ENCODE measurements at regions not wholly inside any gene's neighbourhood (a gene's known extent, or its start where the extent isn't known, plus 50 kb on each side); places are given as distances from the start of the nearest gene placed in this dataset.

DNA sequence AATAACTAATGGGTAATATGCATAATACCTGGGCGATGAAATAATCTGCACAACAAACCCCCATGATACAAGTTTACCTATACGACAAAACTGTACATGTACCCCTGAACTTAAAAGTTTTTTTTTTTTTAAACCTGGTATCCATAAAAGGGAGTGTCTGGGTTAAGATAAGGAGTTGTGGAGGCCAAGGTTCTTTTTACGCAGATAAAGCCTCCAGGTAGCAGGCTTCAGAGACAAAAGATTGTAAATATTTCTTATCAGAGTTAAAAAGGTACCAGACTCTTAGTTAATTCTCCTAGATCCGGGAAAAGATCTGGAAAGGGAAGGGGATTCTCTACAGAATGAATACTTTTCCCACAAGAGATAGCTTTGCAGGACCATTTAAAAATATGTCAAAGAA lies 259.4 kb upstream of the SSTR1 start:
- peaks cover 7% of the 10 kb centered on the region for H3K9me3 Mint-ChIP-seq (ENCODE audit: low read depth, unreplicated experiment)
- no peaks in the 10 kb centered on the region for H3K27me3 Mint-ChIP-seq (ENCODE audit: unreplicated experiment)
- TF ChIP-seq, protein P1, sequence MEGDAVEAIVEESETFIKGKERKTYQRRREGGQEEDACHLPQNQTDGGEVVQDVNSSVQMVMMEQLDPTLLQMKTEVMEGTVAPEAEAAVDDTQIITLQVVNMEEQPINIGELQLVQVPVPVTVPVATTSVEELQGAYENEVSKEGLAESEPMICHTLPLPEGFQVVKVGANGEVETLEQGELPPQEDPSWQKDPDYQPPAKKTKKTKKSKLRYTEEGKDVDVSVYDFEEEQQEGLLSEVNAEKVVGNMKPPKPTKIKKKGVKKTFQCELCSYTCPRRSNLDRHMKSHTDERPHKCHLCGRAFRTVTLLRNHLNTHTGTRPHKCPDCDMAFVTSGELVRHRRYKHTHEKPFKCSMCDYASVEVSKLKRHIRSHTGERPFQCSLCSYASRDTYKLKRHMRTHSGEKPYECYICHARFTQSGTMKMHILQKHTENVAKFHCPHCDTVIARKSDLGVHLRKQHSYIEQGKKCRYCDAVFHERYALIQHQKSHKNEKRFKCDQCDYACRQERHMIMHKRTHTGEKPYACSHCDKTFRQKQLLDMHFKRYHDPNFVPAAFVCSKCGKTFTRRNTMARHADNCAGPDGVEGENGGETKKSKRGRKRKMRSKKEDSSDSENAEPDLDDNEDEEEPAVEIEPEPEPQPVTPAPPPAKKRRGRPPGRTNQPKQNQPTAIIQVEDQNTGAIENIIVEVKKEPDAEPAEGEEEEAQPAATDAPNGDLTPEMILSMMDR (IDR thresholded peaks at IDR 0.05; ENCODE audit: unreplicated experiment), result no peak
- BruUV-seq (replicated peaks), result no TSS peak
- intact Hi-C loops (cut with micrococcal nuclease; ENCODE audit: unreplicated experiment), result no loop called here
- DNase-seq, result no peak
- H3K4me3 Mint-ChIP-seq (ENCODE audit: low read depth, unreplicated experiment), result no peak overlapping the region
- H3K27ac Mint-ChIP-seq (ENCODE audit: unreplicated experiment), result no peak overlapping the region
- H3K4me1 Mint-ChIP-seq (ENCODE audit: low read depth, unreplicated experiment), result no peaks in the 10 kb centered on the region
- H3K36me3 Mint-ChIP-seq (ENCODE audit: insufficient read depth, unreplicated experiment), result peaks cover 5% of the 10 kb centered on the region
- CTCF ChIA-PET, result no interaction called here

DNA sequence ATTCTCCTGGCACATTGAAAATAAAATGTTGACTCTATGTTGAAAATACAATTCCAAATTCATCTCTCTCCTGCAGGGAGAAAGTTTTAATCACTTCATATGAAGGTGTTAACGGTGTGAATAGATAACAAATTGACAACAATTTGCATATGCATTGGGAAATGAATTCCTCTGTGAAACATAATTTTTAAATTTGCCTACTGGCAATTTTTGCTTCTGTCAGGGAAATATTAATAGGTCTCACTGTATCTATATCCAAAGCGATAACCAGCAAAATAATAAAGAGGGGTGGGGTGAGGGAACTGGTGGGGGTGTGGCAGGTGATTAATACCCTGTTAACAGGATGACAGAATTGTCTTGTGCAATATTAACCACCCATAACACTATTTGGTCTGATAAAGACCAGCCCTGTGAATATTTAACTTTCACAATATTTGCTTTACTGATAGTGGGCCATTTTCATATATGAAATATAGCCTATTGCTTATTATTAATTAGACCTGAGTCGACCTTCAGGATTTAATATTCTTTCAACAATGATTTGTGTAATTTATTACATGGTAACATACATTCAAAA lies 239.0 kb upstream of the SSTR1 start:
- no peaks in the 10 kb centered on the region for H3K36me3 Mint-ChIP-seq (ENCODE audit: insufficient read depth, unreplicated experiment)
- TF ChIP-seq, protein P1 (IDR thresholded peaks at IDR 0.05; ENCODE audit: unreplicated experiment), result no peak
- no peak overlapping the region for H3K4me3 Mint-ChIP-seq (ENCODE audit: low read depth, unreplicated experiment)
- CTCF ChIA-PET, result interaction anchor here (0.7 kb wide), 1 partner anchor 690 kb away, joined by 3 read pairs; no protein-coding TSS in a partner anchor
- no peaks in the 10 kb centered on the region for H3K9me3 Mint-ChIP-seq (ENCODE audit: low read depth, unreplicated experiment)
- intact Hi-C loops (cut with micrococcal nuclease; ENCODE audit: unreplicated experiment), result no loop called here
- BruUV-seq (replicated peaks), result no TSS peak
- DNase-seq, result no peak
- H3K27me3 Mint-ChIP-seq (ENCODE audit: unreplicated experiment), result no peaks in the 10 kb centered on the region
- no peak overlapping the region for H3K27ac Mint-ChIP-seq (ENCODE audit: unreplicated experiment)
- no peaks in the 10 kb centered on the region for H3K4me1 Mint-ChIP-seq (ENCODE audit: low read depth, unreplicated experiment)

- Mint-ChIP-seq H3K27ac (ENCODE audit: unreplicated experiment) (no peak overlapping the region), H3K4me1 (ENCODE audit: low read depth, unreplicated experiment) (no peaks in the 10 kb centered on the region), H3K9me3 (ENCODE audit: low read depth, unreplicated experiment) (no peaks in the 10 kb centered on the region), H3K27me3 (ENCODE audit: unreplicated experiment) (no peaks in the 10 kb centered on the region), H3K36me3 (ENCODE audit: insufficient read depth, unreplicated experiment) (no peaks in the 10 kb centered on the region), H3K4me3 (ENCODE audit: low read depth, unreplicated experiment) (no peak overlapping the region)
- CTCF ChIA-PET, result interaction anchor here (0.7 kb wide), 1 partner anchor 690 kb away, joined by 3 read pairs; no protein-coding TSS in a partner anchor
- intact Hi-C loops (cut with micrococcal nuclease; ENCODE audit: unreplicated experiment), result no loop called here
- no TSS peak for BruUV-seq (replicated peaks)
- DNase-seq, result no peak
- TF ChIP-seq, protein P1 (IDR thresholded peaks at IDR 0.05; ENCODE audit: unreplicated experiment), result no peak
Measured at GRCh38 chr14:37969511-37969979, 238.2 kb upstream of the SSTR1 start.

DNA sequence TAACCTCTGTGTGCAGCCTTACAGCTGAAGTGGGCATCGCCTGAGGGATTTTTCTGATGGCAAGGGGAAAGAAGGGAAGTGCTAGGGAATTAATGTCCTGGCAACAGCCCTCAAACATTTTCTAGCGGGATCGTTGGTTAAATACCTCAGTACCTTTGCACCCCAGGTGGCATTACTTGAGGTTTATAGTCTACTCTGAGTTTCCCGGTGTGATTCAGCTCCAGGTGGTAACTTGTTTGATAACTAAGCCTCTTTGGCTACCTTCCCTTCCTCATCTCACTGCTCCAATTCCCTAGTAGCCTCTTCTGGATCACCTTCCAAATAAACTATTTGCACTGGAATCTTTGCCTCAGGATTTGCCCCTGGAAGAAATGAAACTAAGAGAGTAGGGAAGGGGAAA lies 237.0 kb upstream of the SSTR1 start:
- Mint-ChIP-seq H3K4me1 (ENCODE audit: low read depth, unreplicated experiment) (no peaks in the 10 kb centered on the region), H3K27me3 (ENCODE audit: unreplicated experiment) (no peaks in the 10 kb centered on the region), H3K4me3 (ENCODE audit: low read depth, unreplicated experiment) (no peak overlapping the region), H3K27ac (ENCODE audit: unreplicated experiment) (no peak overlapping the region), H3K9me3 (ENCODE audit: low read depth, unreplicated experiment) (no peaks in the 10 kb centered on the region), H3K36me3 (ENCODE audit: insufficient read depth, unreplicated experiment) (no peaks in the 10 kb centered on the region)
- TF ChIP-seq, protein P1 (IDR thresholded peaks at IDR 0.05; ENCODE audit: unreplicated experiment), result no peak
- CTCF ChIA-PET, result interaction anchor here (1.5 kb wide), 1 partner anchor 68 kb away, joined by 4 read pairs; no protein-coding TSS in a partner anchor
- intact Hi-C loops (cut with micrococcal nuclease; ENCODE audit: unreplicated experiment), result no loop called here
- DNase-seq, result no peak
- no TSS peak for BruUV-seq (replicated peaks)

Data from Calu3 (cell line).